Progenitor cell of endocrine pancreas (in vitro differentiated cells): ENCODE measurements at regions not wholly inside any gene's neighbourhood (a gene's known extent, or its start where the extent isn't known, plus 50 kb on each side); places are given as distances from the start of the nearest gene placed in this dataset.
"Not testable (repeated sequence)": the region's sequence is repeated elsewhere in the genome, so short reads cannot be mapped to it uniquely, and the experiment has no call there.

Experiments
- DNase-seq: peaks from one replicate; pipeline ENCODE4 v3.0.0; 2021; ENCODE audit warnings: low spot score; ENCODE audit not compliant: unreplicated experiment
- H3K27ac Mint-ChIP-seq: 2 replicates; pipeline ENCODE4 v1.8.0; 2021; ENCODE audit warnings: mild to moderate bottlenecking, moderate library complexity, mixed read lengths
- H3K27me3 Mint-ChIP-seq: 2 replicates; pipeline ENCODE4 v1.8.0; 2021; ENCODE audit warnings: mixed read lengths
- H3K36me3 Mint-ChIP-seq: 2 replicates; pipeline ENCODE4 v1.8.0; 2022; ENCODE audit warnings: mixed read lengths; ENCODE audit not compliant: insufficient read depth
- H3K4me1 Mint-ChIP-seq: 2 replicates; pipeline ENCODE4 v1.8.0; 2021; ENCODE audit warnings: low read depth, mixed read lengths
- H3K4me3 Mint-ChIP-seq: 2 replicates; pipeline ENCODE4 v1.8.0; 2021; ENCODE audit warnings: low read depth, mild to moderate bottlenecking, moderate library complexity, mixed read lengths
- H3K9me3 Mint-ChIP-seq: 2 replicates; pipeline ENCODE4 v1.8.0; 2021; ENCODE audit warnings: low read depth, mixed read lengths
- TF ChIP-seq, protein P1 (sequence below): fragments of 200-600 bp; sonication (generic); IDR thresholded peaks from one replicate; pipeline ENCODE4 v1.5.0; 2021; ENCODE audit warnings: antibody characterized with exemption, mild to moderate bottlenecking; ENCODE audit not compliant: unreplicated experiment

DNA sequence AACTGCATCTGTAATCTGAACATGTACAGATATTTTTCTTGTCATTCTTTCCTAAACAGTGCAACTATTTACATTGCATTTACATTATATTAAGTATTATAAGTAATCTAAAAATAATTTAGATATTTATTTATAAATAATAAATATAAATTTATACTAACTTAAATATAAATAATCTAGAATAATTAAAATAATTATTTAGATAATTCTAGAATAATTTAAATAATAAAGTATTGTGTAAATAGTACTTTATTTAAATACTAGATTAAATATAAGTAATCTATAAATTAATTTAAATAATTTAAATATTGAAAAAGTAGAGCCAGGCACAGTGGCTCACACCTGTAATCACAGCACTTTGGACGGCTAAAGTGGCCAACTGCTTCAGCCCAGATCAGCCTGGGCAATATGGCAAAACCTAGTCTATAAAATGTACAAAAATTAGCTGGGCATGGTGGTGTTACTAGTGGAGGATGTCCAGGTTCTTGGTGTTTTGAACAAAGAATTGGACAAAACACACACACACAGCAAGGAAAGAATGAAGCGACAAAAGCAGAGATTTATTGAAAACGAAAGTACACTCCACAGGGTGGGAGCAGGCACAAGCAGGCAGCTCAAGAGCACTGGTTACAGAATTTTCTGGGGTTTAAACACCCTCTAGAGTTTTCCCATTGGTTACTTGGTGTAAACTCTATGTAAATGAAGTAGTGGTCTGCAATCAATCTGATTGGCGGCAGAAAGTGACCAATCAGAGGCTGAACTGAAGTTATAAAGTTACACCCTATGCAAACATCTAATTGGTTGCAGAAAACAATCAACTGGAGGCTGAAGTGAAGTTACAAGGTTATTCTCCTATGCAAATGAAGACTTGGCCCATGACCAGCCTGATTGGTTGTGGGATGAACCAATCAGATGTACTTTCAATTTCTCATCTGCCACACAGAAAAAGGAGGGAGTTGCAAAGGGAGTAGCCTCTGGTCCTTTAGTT lies 100.2 kb upstream of the SP4 start:
- Mint-ChIP-seq H3K9me3 (peaks cover 3% of the 10 kb centered on the region), H3K27ac (no peak overlapping the region), H3K36me3 (no peaks in the 10 kb centered on the region), H3K27me3 (no peaks in the 10 kb centered on the region), H3K4me1 (peaks cover 11% of the 10 kb centered on the region), H3K4me3 (no peak overlapping the region)
- TF ChIP-seq, protein P1, sequence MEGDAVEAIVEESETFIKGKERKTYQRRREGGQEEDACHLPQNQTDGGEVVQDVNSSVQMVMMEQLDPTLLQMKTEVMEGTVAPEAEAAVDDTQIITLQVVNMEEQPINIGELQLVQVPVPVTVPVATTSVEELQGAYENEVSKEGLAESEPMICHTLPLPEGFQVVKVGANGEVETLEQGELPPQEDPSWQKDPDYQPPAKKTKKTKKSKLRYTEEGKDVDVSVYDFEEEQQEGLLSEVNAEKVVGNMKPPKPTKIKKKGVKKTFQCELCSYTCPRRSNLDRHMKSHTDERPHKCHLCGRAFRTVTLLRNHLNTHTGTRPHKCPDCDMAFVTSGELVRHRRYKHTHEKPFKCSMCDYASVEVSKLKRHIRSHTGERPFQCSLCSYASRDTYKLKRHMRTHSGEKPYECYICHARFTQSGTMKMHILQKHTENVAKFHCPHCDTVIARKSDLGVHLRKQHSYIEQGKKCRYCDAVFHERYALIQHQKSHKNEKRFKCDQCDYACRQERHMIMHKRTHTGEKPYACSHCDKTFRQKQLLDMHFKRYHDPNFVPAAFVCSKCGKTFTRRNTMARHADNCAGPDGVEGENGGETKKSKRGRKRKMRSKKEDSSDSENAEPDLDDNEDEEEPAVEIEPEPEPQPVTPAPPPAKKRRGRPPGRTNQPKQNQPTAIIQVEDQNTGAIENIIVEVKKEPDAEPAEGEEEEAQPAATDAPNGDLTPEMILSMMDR: no peak
- no peak for DNase-seq

DNA sequence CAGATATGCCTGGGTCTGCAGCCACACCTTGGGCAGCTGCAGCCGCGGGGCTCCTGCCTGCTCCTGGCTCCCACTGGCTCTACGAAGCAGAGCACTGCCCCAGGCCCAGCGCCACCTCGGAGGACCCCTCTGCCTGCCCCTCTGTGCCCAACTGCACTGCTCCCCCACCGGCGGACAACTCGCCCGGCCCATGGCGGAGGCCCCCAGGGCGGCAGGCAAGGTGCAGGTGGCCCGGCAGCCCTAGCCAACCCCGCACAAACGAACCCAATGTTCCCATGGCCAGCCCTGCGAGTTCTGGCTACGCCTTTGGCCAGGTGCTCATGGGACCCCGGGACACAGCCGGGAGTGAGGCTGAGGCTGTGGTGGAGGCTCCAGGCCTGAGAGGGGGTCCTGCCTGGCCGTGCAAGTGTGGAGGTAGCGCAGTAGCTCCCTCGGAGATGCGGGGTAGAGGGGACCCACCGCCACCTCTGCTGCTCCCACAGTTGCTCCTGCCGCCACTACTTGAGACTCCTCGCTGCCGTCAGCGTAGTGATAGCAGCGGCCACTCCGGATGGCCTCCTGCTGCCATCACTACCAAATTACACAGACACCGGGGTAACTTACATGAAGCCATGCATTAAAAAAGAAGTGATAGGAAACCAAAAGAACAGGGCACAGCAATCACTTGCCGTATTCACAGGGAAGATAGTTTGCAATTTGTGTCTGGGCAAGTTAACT lies 97.3 kb upstream of the SP4 start:
- H3K36me3 Mint-ChIP-seq: no peaks in the 10 kb centered on the region
- H3K27ac Mint-ChIP-seq: no peak overlapping the region
- H3K4me3 Mint-ChIP-seq: no peak overlapping the region
- H3K27me3 Mint-ChIP-seq: no peaks in the 10 kb centered on the region
- TF ChIP-seq, protein P1: no peak
- H3K9me3 Mint-ChIP-seq: peaks cover 7% of the 10 kb centered on the region
- H3K4me1 Mint-ChIP-seq: peaks cover 12% of the 10 kb centered on the region
- DNase-seq: no peak

DNA sequence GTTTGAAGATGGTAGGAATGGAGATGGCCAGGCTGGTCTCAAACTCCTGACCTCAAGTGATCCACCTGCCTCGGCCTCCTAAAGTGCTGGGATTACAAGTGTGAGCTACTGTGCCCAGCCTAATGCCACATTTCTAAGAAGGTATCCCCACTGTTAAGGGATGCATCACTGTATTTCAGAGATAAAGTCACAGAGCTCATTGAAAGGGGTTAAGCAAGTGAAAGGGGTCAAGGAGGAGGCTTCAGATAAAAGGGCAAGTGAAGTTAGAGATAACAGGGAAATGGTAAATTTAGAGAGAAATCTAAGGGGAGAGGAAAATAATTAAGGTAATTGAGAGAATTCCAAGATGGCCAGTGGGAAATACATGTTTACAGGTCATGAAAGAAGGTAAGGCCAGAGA lies 93.0 kb upstream of the SP4 start:
- DNase-seq: no peak
- H3K27ac Mint-ChIP-seq: no peak overlapping the region
- no peaks in the 10 kb centered on the region for H3K36me3 Mint-ChIP-seq
- no peaks in the 10 kb centered on the region for H3K27me3 Mint-ChIP-seq
- no peak overlapping the region for H3K4me3 Mint-ChIP-seq
- H3K4me1 Mint-ChIP-seq: peaks cover 12% of the 10 kb centered on the region
- TF ChIP-seq, protein P1: no peak
- H3K9me3 Mint-ChIP-seq: peaks cover 5% of the 10 kb centered on the region

DNA sequence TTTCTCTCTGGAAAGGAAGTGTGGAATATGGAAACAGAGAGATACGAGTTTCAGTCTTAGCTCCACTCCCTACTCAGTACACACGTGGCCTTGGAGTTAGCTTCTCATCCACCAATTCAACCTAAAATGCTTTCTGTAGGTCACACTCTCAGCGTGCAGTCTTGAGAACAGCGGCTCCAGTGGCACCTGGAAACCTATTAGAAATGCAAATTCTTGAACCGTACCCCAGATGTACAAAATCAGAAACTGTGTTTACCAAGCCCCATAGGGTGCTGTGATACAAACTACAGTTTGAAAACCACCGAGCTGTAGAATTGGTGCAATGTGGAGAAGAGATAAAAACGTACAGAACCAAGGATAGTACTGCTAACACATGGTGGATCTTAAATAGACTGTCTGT lies 91.1 kb upstream of the SP4 start:
- H3K4me1 Mint-ChIP-seq: peaks cover 2% of the 10 kb centered on the region
- DNase-seq: no peak
- TF ChIP-seq, protein P1: no peak
- no peaks in the 10 kb centered on the region for H3K27me3 Mint-ChIP-seq
- no peak overlapping the region for H3K27ac Mint-ChIP-seq
- peaks cover 13% of the 10 kb centered on the region for H3K9me3 Mint-ChIP-seq
- no peaks in the 10 kb centered on the region for H3K36me3 Mint-ChIP-seq
- H3K4me3 Mint-ChIP-seq: no peak overlapping the region

DNA sequence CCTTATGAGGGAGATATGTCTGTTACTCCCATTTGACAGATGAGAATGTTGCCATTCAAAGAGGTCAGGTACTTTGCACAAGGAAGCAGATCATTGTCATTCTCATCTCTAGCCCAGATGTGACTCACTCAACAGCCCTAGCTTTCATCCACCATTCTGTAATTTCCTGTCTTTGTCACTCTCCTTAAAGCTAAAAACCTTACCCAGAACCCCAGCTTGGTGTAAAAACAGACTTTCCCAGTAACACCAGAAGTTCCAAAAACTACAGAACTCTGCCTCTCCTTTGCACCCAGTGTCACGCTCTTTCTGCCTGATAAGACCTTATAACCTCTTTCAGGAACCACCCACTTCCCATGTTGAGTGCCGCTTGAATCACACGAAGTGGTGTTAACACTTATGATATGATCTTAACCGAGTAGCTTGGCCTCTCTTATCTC lies 89.1 kb upstream of the SP4 start:
- Mint-ChIP-seq H3K4me3 (no peak overlapping the region), H3K9me3 (peaks cover 9% of the 10 kb centered on the region), H3K36me3 (no peaks in the 10 kb centered on the region), H3K4me1 (peaks cover 5% of the 10 kb centered on the region), H3K27ac (no peak overlapping the region), H3K27me3 (peaks cover under 1% of the 10 kb centered on the region)
- no peak for DNase-seq
- TF ChIP-seq, protein P1: no peak

DNA sequence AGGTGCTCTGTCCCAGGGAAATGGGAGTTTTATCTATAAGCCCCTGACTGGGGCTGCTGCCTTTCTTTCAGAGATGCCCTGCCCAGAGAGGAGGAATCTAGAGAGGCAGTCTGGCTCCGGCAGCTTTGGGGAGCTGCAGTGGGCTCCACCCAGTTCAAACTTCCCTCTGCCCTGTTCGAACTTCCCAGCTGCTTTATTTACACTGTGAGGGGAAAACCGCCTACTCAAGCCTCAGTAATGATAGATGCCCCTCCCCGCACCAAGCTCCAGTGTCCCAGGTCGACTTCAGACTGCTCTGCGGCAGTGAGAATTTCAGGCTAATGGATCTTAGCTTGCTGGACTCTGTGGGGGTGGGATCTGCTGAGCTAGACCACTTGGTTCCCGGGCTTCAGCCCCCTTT lies 83.0 kb upstream of the SP4 start:
- peaks cover 15% of the 10 kb centered on the region for H3K4me1 Mint-ChIP-seq

More for the DNA sequence above, 83.0 kb upstream of the SP4 start:
- H3K27ac Mint-ChIP-seq, H3K4me3 Mint-ChIP-seq, H3K27me3 Mint-ChIP-seq, DNase-seq, H3K36me3 Mint-ChIP-seq: not testable (repeated sequence)
- peaks cover 11% of the 10 kb centered on the region for H3K9me3 Mint-ChIP-seq
